Kidney epithelial cell (primary cell): ENCODE measurements at regions not wholly inside any gene's neighbourhood (a gene's known extent, or its start where the extent isn't known, plus 50 kb on each side); places are given as distances from the start of the nearest gene placed in this dataset.

Source experiments
- DNase-seq: peaks from one replicate; pipeline ENCODE4 v3.0.0-alpha.2; 2010; ENCODE audit warnings: low read depth
- H3K27me3 ChIP-seq: 2 replicates; pipeline ENCODE4 v1.6.0; 2011; ENCODE audit warnings: low read length; ENCODE audit not compliant: control insufficient read depth, insufficient read depth
- H3K36me3 ChIP-seq: 2 replicates; pipeline ENCODE4 v1.5.1; 2011; ENCODE audit warnings: low read length; ENCODE audit not compliant: control insufficient read depth, insufficient read depth
- H3K4me3 ChIP-seq: 2 replicates; pipeline ENCODE4 v1.5.1; 2011; ENCODE audit warnings: low read depth, mild to moderate bottlenecking, control low read depth, low read length
- TF ChIP-seq, protein P1 (sequence below): IDR thresholded peaks from 2 replicates; pipeline ENCODE4 v1.5.1; 2011; ENCODE audit warnings: mild to moderate bottlenecking, moderate library complexity, low read length, control low read depth, inconsistent platforms; ENCODE audit not compliant: insufficient read depth, poor library complexity, severe bottlenecking

DNA sequence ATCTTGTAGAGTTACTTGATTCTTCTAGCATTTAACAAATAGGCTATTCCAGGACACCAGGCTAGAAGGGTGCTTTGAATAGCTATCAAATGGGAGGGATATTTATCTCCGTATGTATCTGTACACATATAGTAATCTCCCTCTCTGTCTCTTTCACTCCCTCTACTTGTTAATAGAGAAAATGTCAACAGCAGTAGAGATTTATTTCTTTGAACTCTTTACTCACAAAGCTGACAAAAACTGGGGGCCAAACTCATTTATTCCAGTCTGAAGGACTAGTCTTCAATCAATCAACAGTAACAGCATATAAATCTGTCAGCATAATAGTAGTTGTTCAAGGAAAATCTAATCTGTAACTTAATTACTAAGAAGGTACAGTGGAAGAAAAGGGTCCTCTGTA lies 78.2 kb upstream of the FER start:
- no peak for DNase-seq
- no peak overlapping the region for H3K4me3 ChIP-seq
- TF ChIP-seq, protein P1, sequence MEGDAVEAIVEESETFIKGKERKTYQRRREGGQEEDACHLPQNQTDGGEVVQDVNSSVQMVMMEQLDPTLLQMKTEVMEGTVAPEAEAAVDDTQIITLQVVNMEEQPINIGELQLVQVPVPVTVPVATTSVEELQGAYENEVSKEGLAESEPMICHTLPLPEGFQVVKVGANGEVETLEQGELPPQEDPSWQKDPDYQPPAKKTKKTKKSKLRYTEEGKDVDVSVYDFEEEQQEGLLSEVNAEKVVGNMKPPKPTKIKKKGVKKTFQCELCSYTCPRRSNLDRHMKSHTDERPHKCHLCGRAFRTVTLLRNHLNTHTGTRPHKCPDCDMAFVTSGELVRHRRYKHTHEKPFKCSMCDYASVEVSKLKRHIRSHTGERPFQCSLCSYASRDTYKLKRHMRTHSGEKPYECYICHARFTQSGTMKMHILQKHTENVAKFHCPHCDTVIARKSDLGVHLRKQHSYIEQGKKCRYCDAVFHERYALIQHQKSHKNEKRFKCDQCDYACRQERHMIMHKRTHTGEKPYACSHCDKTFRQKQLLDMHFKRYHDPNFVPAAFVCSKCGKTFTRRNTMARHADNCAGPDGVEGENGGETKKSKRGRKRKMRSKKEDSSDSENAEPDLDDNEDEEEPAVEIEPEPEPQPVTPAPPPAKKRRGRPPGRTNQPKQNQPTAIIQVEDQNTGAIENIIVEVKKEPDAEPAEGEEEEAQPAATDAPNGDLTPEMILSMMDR: no peak
- H3K27me3 ChIP-seq: no peaks in the 10 kb centered on the region
- no peaks in the 10 kb centered on the region for H3K36me3 ChIP-seq

DNA sequence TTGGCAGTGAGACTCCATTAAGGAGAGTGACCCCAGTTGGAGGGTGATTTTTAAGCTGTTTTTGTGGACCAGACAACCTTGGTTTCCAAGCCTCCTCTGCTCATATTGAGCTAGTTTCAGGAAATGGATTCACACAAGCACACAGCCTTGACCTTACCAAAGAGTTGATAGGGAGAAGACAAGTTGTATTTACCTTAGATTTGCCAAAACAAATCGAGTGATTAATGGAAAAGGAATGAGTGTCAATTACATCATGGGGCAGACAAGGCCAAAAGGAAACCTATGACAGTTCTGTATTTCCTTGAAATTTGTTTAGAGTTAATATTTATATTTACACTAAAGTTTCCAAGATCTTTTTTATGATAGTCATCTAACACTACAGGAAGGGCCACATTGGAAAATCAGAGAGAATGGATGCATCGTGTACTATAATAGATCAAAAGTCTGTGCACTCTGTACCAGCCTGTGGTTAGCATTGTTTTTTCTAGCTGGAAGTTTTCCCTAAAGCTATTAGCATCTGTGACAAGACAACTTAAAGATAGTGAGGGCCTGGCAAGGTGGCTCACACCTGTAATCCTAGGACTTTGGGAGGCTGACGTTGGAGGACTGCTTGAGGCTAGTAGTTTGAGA lies 86.0 kb upstream of the FER start:
- Histone ChIP-seq H3K27me3 (no peaks in the 10 kb centered on the region), H3K36me3 (no peaks in the 10 kb centered on the region), H3K4me3 (no peak overlapping the region)
- TF ChIP-seq, protein P1: no peak
- DNase-seq: no peak

DNA sequence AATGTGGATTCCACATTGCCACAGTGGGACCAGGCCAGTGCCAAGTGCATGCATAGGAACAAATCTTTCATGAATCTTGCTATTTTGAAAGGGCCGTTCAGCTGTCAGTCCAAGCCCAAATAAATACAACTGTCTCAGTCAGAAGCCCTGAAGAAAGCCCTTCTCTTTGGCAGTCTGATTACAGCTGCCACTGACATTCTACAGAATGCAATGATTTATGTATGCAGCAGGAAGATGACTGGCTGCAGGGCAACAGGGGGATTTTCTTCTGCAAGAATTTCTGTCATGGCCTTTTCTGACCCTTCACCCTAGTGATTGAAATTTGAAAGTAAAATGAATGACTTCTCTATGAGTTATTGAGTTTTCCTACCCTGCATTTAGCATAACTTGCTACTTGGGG lies 86.7 kb upstream of the FER start:
- DNase-seq: no peak
- Histone ChIP-seq H3K4me3 (no peak overlapping the region), H3K27me3 (no peaks in the 10 kb centered on the region), H3K36me3 (no peaks in the 10 kb centered on the region)
- TF ChIP-seq, protein P1: no peak

DNA sequence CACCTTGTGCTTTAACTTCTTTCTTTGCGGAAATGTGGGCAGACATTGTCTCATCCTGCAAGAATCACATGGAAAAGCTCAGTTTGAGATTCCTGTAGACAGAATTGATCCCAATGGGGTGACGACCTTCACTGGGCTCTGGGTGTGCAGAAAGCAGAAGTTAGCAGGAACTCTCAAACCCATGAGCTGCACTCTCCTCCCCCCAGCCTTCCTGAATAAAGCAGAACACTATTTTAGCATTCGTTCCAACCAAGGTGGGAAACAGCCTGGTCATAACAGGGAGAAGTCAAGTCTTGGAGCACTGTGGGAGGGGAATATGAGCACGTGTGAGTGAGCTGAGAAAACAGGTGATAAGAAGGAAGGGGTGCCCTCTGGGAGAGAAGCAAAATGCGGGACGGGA lies 87.4 kb upstream of the FER start:
- TF ChIP-seq, protein P1: no peak
- no peak overlapping the region for H3K4me3 ChIP-seq
- H3K36me3 ChIP-seq: no peaks in the 10 kb centered on the region
- no peak for DNase-seq
- H3K27me3 ChIP-seq: no peaks in the 10 kb centered on the region

DNA sequence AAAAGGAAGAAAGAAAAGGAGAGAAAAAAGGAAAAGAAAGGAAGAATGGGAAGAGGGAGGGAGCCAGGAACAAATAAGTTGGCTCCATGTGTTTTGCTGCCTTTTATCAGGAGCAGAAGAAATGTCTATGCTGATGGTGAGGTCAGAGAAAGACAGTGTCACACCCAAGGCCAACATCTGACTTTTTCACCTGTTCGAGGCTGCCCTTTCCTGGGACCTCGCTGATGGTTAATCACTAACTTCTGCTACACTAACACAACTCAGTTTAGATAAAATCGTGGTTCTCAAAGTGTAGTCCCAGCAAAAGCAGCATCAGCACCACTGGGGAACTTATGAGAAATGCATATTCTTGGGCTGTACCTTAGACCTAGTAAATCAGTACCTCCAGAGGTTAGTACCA lies 88.2 kb upstream of the FER start:
- no peak for DNase-seq
- no peaks in the 10 kb centered on the region for H3K36me3 ChIP-seq
- H3K27me3 ChIP-seq: no peaks in the 10 kb centered on the region
- H3K4me3 ChIP-seq: no peak overlapping the region
- TF ChIP-seq, protein P1: no peak

DNA sequence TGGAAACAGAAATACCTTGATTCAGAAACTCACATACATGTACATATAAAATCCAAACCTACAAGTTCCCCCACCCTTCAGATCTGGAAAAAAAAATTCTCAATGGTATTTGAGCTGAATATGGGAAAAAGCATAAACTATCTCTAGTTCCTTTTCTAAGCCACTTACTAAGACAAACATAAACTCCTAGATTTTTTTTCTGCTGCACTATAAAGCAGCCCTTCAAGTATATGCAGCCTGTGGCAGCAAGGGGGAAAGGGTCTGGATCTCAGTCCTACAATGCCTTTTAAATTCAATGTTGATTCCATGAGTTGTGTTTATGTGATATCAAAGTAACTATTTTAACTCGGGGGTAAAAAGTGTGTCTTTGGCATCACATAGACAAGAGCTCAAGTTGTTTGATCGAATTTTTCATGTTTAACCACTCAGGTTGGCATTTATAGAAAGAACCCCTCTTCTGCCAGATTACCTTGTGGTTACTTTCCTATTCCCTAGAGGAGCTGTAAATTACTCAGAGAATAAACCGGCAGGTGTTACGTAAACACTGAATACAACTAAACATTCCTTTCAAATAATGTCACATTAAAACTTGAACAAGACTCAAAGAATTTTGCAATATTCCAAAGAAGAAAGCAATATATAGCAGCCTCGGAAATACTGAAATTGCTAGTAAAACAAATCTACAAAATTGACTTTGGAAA lies 91.8 kb upstream of the FER start:
- Histone ChIP-seq H3K36me3 (no peaks in the 10 kb centered on the region), H3K4me3 (no peak overlapping the region), H3K27me3 (no peaks in the 10 kb centered on the region)
- no peak for DNase-seq
- TF ChIP-seq, protein P1: no peak
